Activated CD4-positive, alpha-beta T cell treated with anti-CD3 and anti-CD28 coated beads, Interleukin-2, amount 10 ng/mL, durations not matched to agents 24 days and 14 days (primary cell): ENCODE measurements at regions not wholly inside any gene's neighbourhood (a gene's known extent, or its start where the extent isn't known, plus 50 kb on each side); places are given as distances from the start of the nearest gene placed in this dataset.
A peak's percentile ranks its signal among the peaks of the same experiment; 100 is the strongest.
"Not testable (repeated sequence)": the region's sequence is repeated elsewhere in the genome, so short reads cannot be mapped to it uniquely, and the experiment has no call there.

Source experiments
- DNase-seq: peaks from one replicate; pipeline ENCODE4 v3.0.0; 2022
- H3K27ac Mint-ChIP-seq: one replicate; pipeline ENCODE4 v1.8.0; 2022; ENCODE audit warnings: mild to moderate bottlenecking, mixed read lengths
- H3K27me3 Mint-ChIP-seq: one replicate; pipeline ENCODE4 v1.8.0; 2022; ENCODE audit warnings: mixed read lengths
- H3K36me3 Mint-ChIP-seq: one replicate; pipeline ENCODE4 v1.8.0; 2022; ENCODE audit warnings: low read depth, mild to moderate bottlenecking, mixed read lengths
- H3K4me1 Mint-ChIP-seq: one replicate; pipeline ENCODE4 v1.8.0; 2021; ENCODE audit warnings: mixed read lengths
- H3K4me3 Mint-ChIP-seq: one replicate; pipeline ENCODE4 v1.8.0; 2022; ENCODE audit warnings: mild to moderate bottlenecking, moderate library complexity, mixed read lengths
- H3K9me3 Mint-ChIP-seq: one replicate; pipeline ENCODE4 v1.8.0; 2021; ENCODE audit warnings: mixed read lengths
- intact Hi-C: fragments of 100-400 bp; cut with micrococcal nuclease; formaldehyde crosslinking; loops from one replicate; pipeline ENCODE4 v1.15.1; 2023

DNA sequence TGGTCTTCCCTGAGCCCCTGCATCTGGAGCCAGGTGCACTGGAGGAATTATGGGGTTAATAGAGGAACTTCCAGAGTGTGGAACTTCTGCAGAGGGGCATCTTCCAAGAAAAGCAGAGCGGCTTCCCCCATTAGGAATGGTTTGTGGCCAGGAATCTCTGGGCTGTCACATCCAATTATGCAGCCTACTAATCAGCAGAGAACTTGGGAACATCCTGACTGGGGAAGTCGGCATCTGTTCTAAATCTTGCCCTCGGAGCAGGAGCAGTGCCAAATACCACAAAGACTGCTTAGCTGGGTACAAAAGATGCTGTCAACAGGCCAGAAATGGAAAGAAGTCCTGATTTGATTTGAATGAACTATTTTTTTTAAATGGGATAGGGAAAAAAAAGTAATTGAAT lies 435.1 kb downstream of the ZNF536 start:
- H3K4me3 Mint-ChIP-seq: no peak overlapping the region
- no peak overlapping the region for H3K27ac Mint-ChIP-seq
- no peaks in the 10 kb centered on the region for H3K4me1 Mint-ChIP-seq
- no peak for DNase-seq
- no peaks in the 10 kb centered on the region for H3K9me3 Mint-ChIP-seq
- H3K36me3 Mint-ChIP-seq: no peaks in the 10 kb centered on the region
- intact Hi-C loops: no loop called here
- H3K27me3 Mint-ChIP-seq: no peaks in the 10 kb centered on the region

DNA sequence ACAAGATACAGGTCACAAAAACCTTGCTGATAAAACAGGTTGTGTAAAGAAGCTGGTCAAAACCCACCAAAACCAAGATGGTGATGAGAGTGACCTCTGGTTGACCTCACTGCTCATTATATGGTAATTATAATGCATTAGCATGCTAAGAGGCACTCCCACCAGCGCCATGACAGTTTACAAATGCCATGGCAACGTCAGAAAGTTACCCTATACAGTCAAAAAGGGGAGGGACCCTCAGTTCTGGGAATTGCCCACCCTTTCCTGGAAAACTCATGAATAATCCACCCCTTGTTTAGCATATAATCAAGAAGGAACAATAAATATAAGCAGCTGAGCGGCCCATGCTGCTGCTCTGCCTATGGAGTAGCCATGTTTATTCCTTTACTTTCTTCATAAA lies 434.1 kb downstream of the ZNF536 start:
- no peaks in the 10 kb centered on the region for H3K4me1 Mint-ChIP-seq

DNA sequence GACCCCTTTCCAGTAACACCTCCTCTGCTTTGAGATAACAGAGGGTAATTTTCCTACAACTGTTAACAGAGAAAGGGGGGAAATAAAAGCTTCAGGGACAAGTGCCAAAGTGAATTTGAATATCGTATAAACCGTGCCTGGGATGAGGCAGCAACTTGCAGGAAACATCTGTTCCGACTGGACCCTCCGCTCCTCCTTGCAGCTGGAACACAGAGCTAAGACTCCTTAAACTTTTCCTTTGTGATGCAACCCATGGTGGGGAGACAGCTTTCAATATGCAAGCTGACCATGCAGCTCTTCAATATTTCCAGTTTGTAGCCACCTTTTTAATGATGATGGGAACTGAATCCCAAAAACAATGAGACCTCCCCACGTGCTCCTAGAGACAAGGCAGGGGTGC lies 432.6 kb downstream of the ZNF536 start:
- no peaks in the 10 kb centered on the region for H3K9me3 Mint-ChIP-seq
- H3K4me1 Mint-ChIP-seq: no peaks in the 10 kb centered on the region
- no peak overlapping the region for H3K4me3 Mint-ChIP-seq
- intact Hi-C loops: no loop called here
- no peaks in the 10 kb centered on the region for H3K27me3 Mint-ChIP-seq
- no peak for DNase-seq
- H3K36me3 Mint-ChIP-seq: no peaks in the 10 kb centered on the region
- H3K27ac Mint-ChIP-seq: no peak overlapping the region

More for the DNA sequence above, 434.1 kb downstream of the ZNF536 start:
- intact Hi-C loops: no loop called here
- H3K27ac Mint-ChIP-seq: no peak overlapping the region
- no peaks in the 10 kb centered on the region for H3K27me3 Mint-ChIP-seq
- H3K4me3 Mint-ChIP-seq: no peak overlapping the region
- no peaks in the 10 kb centered on the region for H3K36me3 Mint-ChIP-seq
- H3K9me3 Mint-ChIP-seq: no peaks in the 10 kb centered on the region
- no peak for DNase-seq

DNA sequence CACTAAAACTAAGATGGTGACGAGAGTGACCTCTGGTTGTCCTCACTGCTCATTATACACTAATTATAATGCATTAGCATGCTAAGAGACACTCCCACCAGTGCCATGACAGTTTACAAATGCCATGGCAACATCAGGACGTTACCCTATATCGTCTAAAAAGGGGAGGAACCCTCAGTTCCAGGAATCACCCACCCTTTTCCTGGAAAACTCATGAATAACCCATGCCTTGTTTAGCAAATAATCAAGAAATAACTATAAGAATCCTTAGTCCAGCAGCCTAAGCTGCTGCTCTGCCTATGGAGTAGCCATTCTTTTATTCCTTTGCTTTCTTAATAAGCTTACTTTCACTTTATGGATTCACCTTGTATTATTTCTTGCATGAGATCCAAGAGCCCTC lies 432.1 kb downstream of the ZNF536 start:
- DNase-seq, H3K36me3 Mint-ChIP-seq, H3K4me1 Mint-ChIP-seq, H3K27me3 Mint-ChIP-seq, intact Hi-C loops, H3K4me3 Mint-ChIP-seq, H3K9me3 Mint-ChIP-seq, H3K27ac Mint-ChIP-seq: not testable (repeated sequence)

DNA sequence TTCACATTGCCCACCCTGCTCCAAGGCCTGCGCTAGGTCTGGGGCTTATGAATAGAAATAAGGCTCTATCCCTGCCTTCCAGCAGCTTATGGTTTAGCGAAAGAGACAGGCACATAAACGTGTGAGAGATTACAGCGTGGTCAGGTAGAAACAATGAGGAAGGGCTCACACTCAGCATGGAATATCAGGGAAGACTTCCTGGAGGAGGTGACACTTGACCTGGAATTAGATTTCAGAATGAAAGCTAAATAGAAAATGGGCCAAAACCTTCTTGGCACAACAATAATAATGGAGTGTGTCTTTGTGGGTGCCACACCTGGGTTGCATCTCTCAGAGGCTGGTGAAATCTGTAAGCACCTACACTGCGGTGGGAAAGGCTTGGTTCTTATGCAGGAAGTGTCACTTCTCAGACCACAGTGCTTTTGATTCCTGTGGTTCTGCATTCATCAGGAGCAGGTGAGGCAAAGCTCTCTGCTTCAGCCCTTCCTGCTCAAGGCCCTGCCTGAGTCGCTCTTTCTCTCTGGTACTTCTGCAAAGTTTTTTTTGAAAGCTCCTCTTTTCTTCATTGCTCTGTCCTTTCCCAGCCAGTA lies 430.3 kb downstream of the ZNF536 start:
- Mint-ChIP-seq H3K9me3 (no peaks in the 10 kb centered on the region), H3K4me1 (no peaks in the 10 kb centered on the region), H3K36me3 (no peaks in the 10 kb centered on the region), H3K27me3 (no peaks in the 10 kb centered on the region), H3K27ac (no peak overlapping the region), H3K4me3 (no peak overlapping the region)
- intact Hi-C loops: no loop called here
- DNase-seq: no peak

DNA sequence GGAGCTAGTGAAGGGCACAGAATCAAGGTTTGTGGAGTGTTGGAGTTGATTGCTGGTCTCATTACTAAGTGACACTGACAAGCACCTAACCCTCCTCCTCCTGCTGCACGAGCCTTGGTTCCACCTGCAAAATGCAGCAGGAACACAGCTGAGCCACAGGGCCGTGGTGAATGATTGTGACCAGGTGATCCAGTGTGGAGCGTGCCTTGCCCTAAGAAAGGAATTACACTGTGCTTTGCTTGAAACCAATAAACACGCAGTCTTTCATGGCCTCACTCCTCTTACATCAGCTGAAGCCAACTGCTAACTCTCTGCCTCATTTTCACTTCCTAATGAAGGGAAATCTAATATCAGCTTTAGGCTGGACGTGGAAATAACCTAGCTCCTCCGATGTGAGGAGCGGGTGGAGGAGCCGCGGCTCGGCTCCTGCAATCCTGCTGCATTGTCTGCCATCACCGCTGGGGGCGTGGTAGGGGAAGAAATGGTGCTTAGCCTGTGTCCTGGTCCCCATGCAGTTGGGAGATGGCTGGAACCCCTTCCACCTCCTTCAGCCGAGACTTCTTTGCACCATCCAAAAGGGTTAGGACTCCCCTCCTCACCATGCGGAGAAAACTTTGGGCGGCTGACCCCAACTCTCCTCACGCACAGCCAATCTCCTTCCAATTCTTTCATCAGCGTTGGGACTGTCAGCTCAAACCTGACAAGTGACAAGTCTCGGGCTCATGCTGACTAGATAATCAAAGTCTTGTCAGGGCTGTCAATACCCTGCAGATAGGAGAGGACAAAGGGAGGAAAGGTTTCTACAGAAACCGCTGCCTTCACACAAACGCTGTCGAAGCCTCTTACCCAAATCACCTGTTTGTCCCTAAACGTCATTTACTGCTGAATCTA lies 427.9 kb downstream of the ZNF536 start:
- no peak overlapping the region for H3K4me3 Mint-ChIP-seq
- peak; percentile 76 for DNase-seq
- H3K9me3 Mint-ChIP-seq: no peaks in the 10 kb centered on the region
- no peak overlapping the region for H3K27ac Mint-ChIP-seq
- intact Hi-C loops: no loop called here
- H3K27me3 Mint-ChIP-seq: no peaks in the 10 kb centered on the region
- no peaks in the 10 kb centered on the region for H3K36me3 Mint-ChIP-seq
- H3K4me1 Mint-ChIP-seq: no peaks in the 10 kb centered on the region

DNA sequence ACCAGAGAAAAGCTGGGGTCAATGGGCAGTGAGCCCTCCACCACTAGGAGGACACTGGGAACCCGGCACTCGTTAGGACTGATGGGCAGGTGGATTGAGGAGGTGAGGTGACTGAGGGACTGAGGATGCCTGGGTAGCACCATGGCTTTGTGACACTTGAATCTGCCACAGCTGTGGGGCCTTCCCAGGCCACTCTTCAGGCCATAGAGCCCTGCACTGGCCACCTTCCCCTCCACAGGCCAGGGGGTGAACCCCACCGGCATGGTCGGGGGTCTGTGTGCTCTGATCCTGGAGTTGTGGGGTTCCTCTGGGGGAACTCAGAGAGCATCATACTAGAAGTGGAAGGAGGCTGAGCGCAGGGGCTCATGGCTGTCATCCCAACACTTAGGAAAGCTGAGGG lies 423.5 kb downstream of the ZNF536 start:
- Mint-ChIP-seq H3K9me3 (no peaks in the 10 kb centered on the region), H3K27ac (no peak overlapping the region), H3K36me3 (no peaks in the 10 kb centered on the region), H3K4me1 (no peaks in the 10 kb centered on the region), H3K27me3 (no peaks in the 10 kb centered on the region), H3K4me3 (no peak overlapping the region)
- DNase-seq: no peak
- intact Hi-C loops: no loop called here

DNA sequence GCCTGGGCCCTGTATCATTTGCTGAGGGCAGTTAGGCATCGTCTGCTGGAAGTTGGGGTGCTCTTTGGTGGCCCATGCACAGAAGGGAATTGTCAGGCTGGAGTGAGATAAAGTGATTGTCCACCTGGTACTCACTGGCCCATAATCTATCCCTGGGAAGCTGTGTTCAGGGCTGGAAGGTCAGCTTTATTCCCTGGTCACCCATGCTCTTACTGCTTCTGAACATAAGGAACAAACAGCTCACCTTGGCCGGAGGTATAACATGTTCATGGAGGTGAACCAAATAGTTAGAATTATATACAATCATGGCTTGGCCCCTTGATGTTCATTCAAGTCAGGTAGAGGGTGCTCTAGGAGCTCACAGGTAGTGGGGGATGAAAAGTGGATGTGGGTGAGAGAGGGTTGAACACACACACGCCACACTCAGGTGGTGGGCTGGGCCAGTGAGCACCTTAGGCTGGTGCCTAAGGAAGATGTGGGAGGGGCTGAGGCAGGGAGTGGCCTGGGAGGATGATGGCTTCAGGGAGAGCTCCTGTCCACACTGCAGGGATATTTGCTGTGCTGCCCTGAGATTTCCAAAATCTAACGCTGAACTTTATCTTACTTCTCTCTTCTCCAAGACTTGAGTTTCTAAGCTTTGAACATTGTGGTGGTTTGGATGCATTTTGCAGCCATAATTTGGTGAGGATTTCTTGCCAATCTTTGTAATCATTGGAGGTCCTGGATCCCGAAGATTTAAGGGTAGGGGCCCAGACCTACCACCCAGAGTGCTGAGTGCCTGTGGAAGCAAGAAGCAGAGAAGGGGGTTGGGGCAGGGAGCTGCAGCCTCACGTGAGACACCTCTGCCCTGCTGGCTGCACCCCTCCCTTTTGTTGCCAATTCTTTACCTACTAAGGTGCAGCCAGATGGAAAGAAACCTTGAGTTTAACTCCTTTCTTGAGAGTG lies 420.6 kb downstream of the ZNF536 start:
- H3K36me3 Mint-ChIP-seq: no peaks in the 10 kb centered on the region
- intact Hi-C loops: no loop called here
- H3K4me3 Mint-ChIP-seq: no peak overlapping the region
- H3K4me1 Mint-ChIP-seq: no peaks in the 10 kb centered on the region
- no peaks in the 10 kb centered on the region for H3K27me3 Mint-ChIP-seq
- H3K9me3 Mint-ChIP-seq: no peaks in the 10 kb centered on the region
- H3K27ac Mint-ChIP-seq: no peak overlapping the region
- DNase-seq: peak; percentile 29

DNA sequence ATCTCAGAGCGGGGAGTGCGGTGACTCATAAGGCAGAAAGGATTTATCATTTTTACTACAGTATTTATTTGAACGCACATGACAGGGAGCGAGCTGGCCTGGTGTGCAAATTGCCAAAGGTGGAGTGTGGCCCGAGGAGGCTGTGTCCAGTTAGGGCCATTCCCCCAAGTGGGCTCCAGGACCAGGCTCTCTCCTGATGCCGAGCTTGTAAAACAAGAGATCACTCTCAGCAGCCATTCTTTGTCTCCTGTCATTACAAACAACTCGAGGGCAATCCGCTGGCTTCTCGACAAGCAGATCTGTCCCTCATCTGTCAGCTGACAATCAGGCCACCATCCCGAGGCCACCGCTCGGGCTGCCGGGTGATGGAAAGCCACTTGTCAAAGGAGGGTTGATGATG lies 418.9 kb downstream of the ZNF536 start:
- H3K9me3 Mint-ChIP-seq: no peaks in the 10 kb centered on the region

DNA sequence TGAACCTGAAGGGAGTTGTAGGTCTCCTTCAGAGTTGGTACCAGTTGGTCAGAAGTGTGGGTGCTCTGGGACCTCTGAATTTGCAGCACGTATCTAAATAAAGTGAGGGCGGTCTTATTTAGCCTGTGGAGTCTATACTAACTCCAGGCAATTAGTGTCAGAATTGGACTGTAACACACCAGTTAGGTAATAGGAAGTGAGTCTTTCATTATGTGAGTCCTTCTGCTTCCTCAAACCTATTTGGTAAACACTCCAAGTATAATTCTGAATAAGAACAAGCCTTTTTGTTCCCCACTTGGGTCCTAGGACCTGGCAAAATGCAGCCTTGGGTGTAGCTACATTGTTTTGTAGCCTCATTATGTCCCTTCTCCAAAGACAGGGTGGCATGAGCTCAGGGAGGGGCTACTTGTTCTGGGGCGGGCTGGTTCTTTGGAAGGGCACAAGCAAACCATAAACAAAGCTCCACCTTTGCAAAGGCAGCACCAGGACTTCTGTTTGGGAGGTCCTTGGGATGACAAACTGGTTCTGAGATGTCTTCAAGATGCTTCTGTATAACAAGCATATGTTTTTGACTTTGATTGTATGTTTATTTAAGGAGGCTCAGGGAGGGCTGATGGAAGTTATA lies 418.0 kb downstream of the ZNF536 start:
- intact Hi-C loops: no loop called here
- DNase-seq: peak; percentile 30
- Mint-ChIP-seq H3K9me3 (no peaks in the 10 kb centered on the region), H3K4me3 (no peak overlapping the region), H3K36me3 (no peaks in the 10 kb centered on the region), H3K27me3 (no peaks in the 10 kb centered on the region), H3K27ac (no peak overlapping the region), H3K4me1 (peaks cover 2% of the 10 kb centered on the region)

More for the DNA sequence above, 418.9 kb downstream of the ZNF536 start:
- intact Hi-C loops: no loop called here
- peaks cover 2% of the 10 kb centered on the region for H3K4me1 Mint-ChIP-seq
- peak; percentile 19 for DNase-seq
- H3K4me3 Mint-ChIP-seq: no peak overlapping the region
- H3K27ac Mint-ChIP-seq: no peak overlapping the region
- H3K27me3 Mint-ChIP-seq: no peaks in the 10 kb centered on the region
- H3K36me3 Mint-ChIP-seq: no peaks in the 10 kb centered on the region

DNA sequence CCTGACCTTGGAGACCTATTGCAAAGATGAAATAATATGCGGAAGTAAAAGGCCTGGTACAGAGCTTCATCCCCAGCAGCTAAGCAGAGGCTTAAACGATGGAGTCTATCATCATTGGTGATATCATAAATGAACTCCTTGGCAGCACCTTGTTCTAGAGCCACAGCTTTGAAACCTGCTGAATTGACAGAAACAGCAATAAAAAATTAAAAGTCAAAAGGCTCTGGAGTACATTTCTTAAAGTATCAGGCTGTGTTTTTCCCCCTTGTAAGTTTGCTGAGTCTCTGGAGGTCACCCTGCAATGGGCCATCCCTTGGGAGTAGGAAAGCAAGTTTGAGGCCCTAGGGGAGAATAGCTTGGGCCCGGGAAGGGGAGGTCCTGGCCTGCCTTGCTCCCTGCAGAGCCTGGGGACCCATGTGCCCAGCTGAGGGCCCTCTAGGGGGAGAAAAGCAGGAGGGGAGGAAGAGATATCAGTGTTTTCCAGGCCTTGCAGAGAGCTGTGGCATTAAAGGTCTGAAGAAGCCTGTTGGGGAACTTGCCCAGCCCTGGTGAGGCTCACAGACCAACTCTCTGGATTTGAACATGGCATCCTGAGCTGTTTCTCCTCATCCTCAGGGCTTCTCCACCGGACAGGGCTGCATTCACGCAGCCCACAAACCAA lies 416.1 kb downstream of the ZNF536 start:
- no peaks in the 10 kb centered on the region for H3K36me3 Mint-ChIP-seq
- peak; percentile 34 for DNase-seq
- H3K27me3 Mint-ChIP-seq: no peaks in the 10 kb centered on the region
- peaks cover 2% of the 10 kb centered on the region for H3K4me1 Mint-ChIP-seq
- no peaks in the 10 kb centered on the region for H3K9me3 Mint-ChIP-seq
- no peak overlapping the region for H3K4me3 Mint-ChIP-seq
- H3K27ac Mint-ChIP-seq: no peak overlapping the region
- intact Hi-C loops: no loop called here

DNA sequence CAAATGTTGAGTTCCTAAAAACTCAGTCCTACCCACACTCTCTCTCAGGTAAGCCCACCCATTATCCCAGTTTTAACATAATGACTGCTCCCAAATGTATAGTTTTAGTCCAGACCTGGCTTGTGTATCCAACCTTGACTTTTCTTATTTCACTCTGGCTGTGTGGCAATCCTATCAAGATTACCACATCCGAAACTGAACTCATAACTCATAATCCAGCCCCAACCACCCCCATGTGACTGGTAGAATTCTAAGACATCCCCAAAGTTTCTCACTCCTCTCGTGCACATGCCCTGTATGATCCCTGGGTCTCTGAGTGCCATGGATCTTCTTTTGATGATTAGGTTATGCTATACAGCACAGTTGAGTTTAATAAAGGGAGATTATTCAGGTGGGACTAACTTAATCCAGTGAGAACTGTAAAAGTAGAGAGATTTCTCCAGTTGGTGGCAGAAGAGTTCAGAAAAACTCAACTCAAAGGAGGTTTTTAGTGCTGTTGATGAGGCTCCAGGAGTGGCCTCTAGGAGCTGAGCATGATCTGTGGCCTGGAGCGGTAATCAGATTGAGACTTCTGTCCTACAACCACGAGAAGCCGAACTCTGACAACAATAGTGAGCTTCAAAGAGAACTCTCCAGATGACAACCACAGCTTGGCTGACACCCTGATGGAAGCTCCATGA lies 413.4 kb downstream of the ZNF536 start:
- Mint-ChIP-seq H3K4me3 (no peak overlapping the region), H3K27ac (no peak overlapping the region), H3K9me3 (no peaks in the 10 kb centered on the region), H3K36me3 (no peaks in the 10 kb centered on the region), H3K4me1 (peaks cover 2% of the 10 kb centered on the region), H3K27me3 (no peaks in the 10 kb centered on the region)
- intact Hi-C loops: loop anchor here (1.0 to 2.0 kb wide), 2 partner anchors 572 to 1439 kb away; no protein-coding TSS in a partner anchor
- DNase-seq: peak; percentile 41
